ENCODE measurements at regions not wholly inside any gene's neighbourhood (a gene's known extent, or its start where the extent isn't known, plus 50 kb on each side); places are given as distances from the start of the nearest gene placed in this dataset.

GRCh38 chr1:110780600-110781484, 92.1 kb upstream of the CD53 start:
- no peak for TF ChIP-seq TAF1 (IDR thresholded peaks at IDR 0.05; ENCODE audit: borderline replicate concordance, low read depth, low read length)
- TF ChIP-seq POLR2A (IDR thresholded peaks at IDR 0.05; ENCODE audit: low read depth, low read length) = no peak
- peak; percentile 64; the same call in 1 of the 2 replicates for TF ChIP-seq POLR2AphosphoS5 (IDR thresholded peaks at IDR 0.05; ENCODE audit: low read depth, low read length)
- FAIRE-seq = peak; percentile 93
- peak; percentile 41 for DNase-seq (ENCODE audit: insufficient read length)

DNA sequence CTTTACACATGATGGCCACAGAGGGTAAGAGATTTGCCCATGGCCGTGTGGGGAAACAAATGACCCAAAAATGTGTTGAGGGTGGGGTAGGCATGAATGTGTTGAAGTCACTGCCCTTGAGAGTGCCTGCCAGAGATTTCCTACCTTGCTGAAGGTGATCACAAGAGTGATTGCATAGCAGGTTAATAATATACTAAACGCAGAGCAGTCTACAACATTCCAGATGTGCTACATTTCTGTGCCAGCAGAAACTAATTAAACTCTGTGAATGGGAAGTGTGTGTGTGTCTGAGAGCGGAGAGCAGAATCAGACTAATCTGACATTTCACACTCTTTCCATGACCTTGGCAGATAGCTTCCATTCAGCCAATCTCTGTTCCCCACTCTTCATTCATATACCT, 93.3 kb upstream of the CD53 start:
- FAIRE-seq = no peak
- no peak for TF ChIP-seq TAF1 (IDR thresholded peaks at IDR 0.05; ENCODE audit: borderline replicate concordance, low read depth, low read length)
- TF ChIP-seq POLR2AphosphoS5 (IDR thresholded peaks at IDR 0.05; ENCODE audit: low read depth, low read length) = no peak
- no peak for TF ChIP-seq POLR2A (IDR thresholded peaks at IDR 0.05; ENCODE audit: low read depth, low read length)
- no peak for DNase-seq (ENCODE audit: insufficient read length)

DNA sequence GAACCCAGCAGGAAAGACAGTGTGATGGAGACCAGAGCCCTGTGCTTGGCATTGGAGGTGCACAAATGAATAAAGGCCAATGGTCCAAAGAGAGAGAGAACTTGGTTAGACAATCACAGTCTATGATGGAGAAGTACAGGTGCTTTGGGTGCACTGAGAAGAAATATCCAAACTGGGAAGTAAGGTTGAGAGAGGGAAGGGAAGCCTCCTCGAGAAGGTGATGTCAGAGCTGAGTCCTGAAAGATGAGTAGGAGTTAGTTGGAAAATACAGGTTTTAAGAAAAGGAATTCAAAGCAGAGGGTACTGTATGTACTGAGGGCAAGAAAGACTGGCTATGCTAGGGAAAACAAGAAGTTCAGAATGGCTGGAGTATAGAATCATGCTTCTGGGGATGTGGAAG, 94.1 kb upstream of the CD53 start:
- TF ChIP-seq POLR2AphosphoS5 (IDR thresholded peaks at IDR 0.05; ENCODE audit: low read depth, low read length) = no peak
- TF ChIP-seq TAF1 (IDR thresholded peaks at IDR 0.05; ENCODE audit: borderline replicate concordance, low read depth, low read length) = no peak
- no peak for TF ChIP-seq POLR2A (IDR thresholded peaks at IDR 0.05; ENCODE audit: low read depth, low read length)
- no peak for DNase-seq (ENCODE audit: insufficient read length)
- FAIRE-seq = no peak

DNA sequence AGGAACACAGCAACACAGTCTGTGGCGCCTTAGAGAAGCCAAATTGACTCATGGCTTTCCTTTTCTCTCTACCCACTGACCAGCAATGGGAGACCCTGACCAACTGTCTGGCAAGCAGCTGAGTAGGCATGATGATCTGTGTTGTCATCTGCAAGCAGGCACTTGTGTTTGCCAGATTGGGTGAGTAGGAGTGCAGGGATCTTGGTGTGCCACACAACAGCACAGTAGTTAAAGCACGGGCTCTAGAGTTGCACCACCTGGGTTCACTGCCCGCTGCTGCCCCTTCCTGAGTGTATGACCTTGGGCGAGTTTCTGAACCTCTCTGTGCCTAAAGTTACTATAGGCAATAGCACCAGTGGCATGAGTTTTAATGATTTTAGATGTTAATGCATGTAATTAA, 95.7 kb upstream of the CD53 start:
- DNase-seq (ENCODE audit: insufficient read length) = no peak

GRCh38 chr1:110774398-110774797, 98.5 kb upstream of the CD53 start:
- no peak for DNase-seq (ENCODE audit: insufficient read length)
- no peak for TF ChIP-seq POLR2A (IDR thresholded peaks at IDR 0.05; ENCODE audit: low read depth, low read length)
- no peak for TF ChIP-seq TAF1 (IDR thresholded peaks at IDR 0.05; ENCODE audit: borderline replicate concordance, low read depth, low read length)
- TF ChIP-seq POLR2AphosphoS5 (IDR thresholded peaks at IDR 0.05; ENCODE audit: low read depth, low read length) = no peak
- FAIRE-seq = no peak

More for the DNA sequence above, 95.7 kb upstream of the CD53 start:
- no peak for TF ChIP-seq POLR2AphosphoS5 (IDR thresholded peaks at IDR 0.05; ENCODE audit: low read depth, low read length)
- TF ChIP-seq TAF1 (IDR thresholded peaks at IDR 0.05; ENCODE audit: borderline replicate concordance, low read depth, low read length) = no peak
- TF ChIP-seq POLR2A (IDR thresholded peaks at IDR 0.05; ENCODE audit: low read depth, low read length) = no peak
- no peak for FAIRE-seq

GRCh38 chr1:110773813-110774212, 99.1 kb upstream of the KCNA3 start:
- DNase-seq (ENCODE audit: insufficient read length) (no peak), FAIRE-seq (no peak)
- TF ChIP-seq TAF1 (IDR thresholded peaks at IDR 0.05; ENCODE audit: borderline replicate concordance, low read depth, low read length) = no peak
- no peak for TF ChIP-seq POLR2AphosphoS5 (IDR thresholded peaks at IDR 0.05; ENCODE audit: low read depth, low read length)
- TF ChIP-seq POLR2A (IDR thresholded peaks at IDR 0.05; ENCODE audit: low read depth, low read length) = no peak

GRCh38 chr1:110771245-110772022, 96.7 kb upstream of the KCNA3 start:
- FAIRE-seq = no peak

DNA sequence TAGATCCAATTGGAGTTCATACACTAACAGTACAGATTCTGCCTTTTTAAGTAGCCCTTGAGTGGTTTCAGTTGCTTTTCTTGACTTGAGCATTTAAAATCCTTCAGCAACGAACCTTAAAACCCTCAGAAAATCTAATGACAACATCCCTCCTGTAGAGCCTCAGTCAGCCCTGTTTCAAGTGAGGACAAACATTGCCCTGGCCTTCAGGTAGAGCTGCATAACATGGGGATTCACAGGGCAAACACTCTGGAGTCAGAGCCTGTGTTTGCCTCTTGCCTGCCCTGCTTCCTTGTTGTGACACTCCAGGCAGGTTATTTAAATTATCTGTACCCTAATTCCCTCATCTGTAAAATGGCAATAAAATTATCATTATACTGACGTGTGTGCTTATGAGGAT, 96.1 kb upstream of the KCNA3 start:
- TF ChIP-seq TAF1 (IDR thresholded peaks at IDR 0.05; ENCODE audit: borderline replicate concordance, low read depth, low read length) (no peak), POLR2AphosphoS5 (IDR thresholded peaks at IDR 0.05; ENCODE audit: low read depth, low read length) (no peak), POLR2A (IDR thresholded peaks at IDR 0.05; ENCODE audit: low read depth, low read length) (no peak)
- DNase-seq (ENCODE audit: insufficient read length) = no peak
- peak; percentile 9 for FAIRE-seq

More at GRCh38 chr1:110771245-110772022, 96.7 kb upstream of the KCNA3 start:
- TF ChIP-seq POLR2A (IDR thresholded peaks at IDR 0.05; ENCODE audit: low read depth, low read length) = no peak
- no peak for TF ChIP-seq POLR2AphosphoS5 (IDR thresholded peaks at IDR 0.05; ENCODE audit: low read depth, low read length)
- no peak for DNase-seq (ENCODE audit: insufficient read length)

- no peak for FAIRE-seq
- no peak for TF ChIP-seq TAF1 (IDR thresholded peaks at IDR 0.05; ENCODE audit: borderline replicate concordance, low read depth, low read length)
- no peak for TF ChIP-seq POLR2AphosphoS5 (IDR thresholded peaks at IDR 0.05; ENCODE audit: low read depth, low read length)
Observed at GRCh38 chr1:110768605-110769004, 93.9 kb upstream of the KCNA3 start.

DNA sequence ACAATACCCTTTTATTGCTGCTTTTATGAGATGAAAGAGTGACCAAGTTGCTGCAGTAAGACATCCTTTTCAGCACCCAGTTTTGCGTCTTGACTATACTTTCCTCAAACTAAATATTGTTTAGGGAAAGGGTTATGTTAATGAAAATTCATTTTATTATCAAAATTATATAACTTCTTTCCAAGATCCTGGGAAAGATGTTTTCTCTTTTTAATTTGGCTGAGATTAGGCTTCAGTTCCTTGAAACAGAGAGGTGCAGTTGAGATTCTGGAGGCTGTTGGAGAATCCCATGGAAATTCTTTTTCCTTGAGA, 91.6 kb upstream of the KCNA3 start:
- FAIRE-seq = no peak
- DNase-seq (ENCODE audit: insufficient read length) = no peak
- no peak for TF ChIP-seq POLR2A (IDR thresholded peaks at IDR 0.05; ENCODE audit: low read depth, low read length)
- TF ChIP-seq TAF1 (IDR thresholded peaks at IDR 0.05; ENCODE audit: borderline replicate concordance, low read depth, low read length) = no peak
- TF ChIP-seq POLR2AphosphoS5 (IDR thresholded peaks at IDR 0.05; ENCODE audit: low read depth, low read length) = no peak

More at GRCh38 chr1:110768605-110769004, 93.9 kb upstream of the KCNA3 start:
- no peak for DNase-seq (ENCODE audit: insufficient read length)

DNA sequence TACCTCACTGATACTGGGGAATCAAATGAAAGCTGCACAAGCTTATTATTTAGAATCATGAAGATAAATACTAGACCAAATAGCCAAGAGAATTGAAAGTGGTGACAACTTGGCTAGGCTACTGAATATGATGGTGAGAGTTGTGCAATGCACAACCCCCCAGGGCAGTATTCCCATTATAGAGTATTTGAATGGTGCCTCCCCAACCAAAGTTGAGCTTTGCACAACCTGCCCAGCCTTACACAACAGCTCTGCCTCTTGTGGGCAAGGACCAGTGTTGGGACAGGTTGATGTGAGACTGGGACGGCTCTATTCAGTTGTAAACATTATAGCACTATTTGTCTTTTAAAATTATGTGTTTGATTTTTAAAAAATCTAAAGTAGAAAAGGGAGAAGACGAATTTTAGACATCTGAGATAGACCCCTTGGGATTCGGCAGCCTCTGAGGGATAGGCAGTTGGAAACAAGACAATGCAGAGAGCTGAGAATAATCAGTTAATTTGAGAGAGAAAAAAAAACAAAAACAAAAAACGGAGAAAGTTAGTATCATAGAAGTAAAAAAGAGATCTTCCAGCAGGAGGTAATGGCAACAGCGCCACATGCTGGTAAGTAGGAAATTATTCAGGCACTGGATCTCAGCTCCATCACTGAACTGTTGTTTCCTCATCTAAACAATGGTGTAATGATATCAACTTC, 91.0 kb upstream of the KCNA3 start:
- no peak for TF ChIP-seq POLR2AphosphoS5 (IDR thresholded peaks at IDR 0.05; ENCODE audit: low read depth, low read length)
- TF ChIP-seq POLR2A (IDR thresholded peaks at IDR 0.05; ENCODE audit: low read depth, low read length) = no peak
- TF ChIP-seq TAF1 (IDR thresholded peaks at IDR 0.05; ENCODE audit: borderline replicate concordance, low read depth, low read length) = no peak
- FAIRE-seq (peak; percentile 94), DNase-seq (ENCODE audit: insufficient read length) (no peak)
